ENCODE measurements at regions not wholly inside any gene's neighbourhood (a gene's known extent, or its start where the extent isn't known, plus 50 kb on each side); places are given as distances from the start of the nearest gene placed in this dataset.

GRCh38 chr14:76971549-76971948, 57.0 kb downstream of the IRF2BPL start (continued):
- TF ChIP-seq ZBTB33 (IDR thresholded peaks at IDR 0.05; ENCODE audit: borderline replicate concordance, low read depth) (no peak), POLR2AphosphoS5 (IDR thresholded peaks at IDR 0.05; ENCODE audit: low read depth, low read length) (no peak), PBX3 (IDR thresholded peaks at IDR 0.05) (no peak)

GRCh38 chr14:76968621-76969063, 59.9 kb downstream of the IRF2BPL start:
- POLR2A ChIA-PET, result no interaction called here
- H3K4me3 ChIP-seq (ENCODE audit: low read depth in 2 of 2, low read length in 1 of 2), result no peak overlapping the region
- no peaks in the 10 kb centered on the region for H3K36me3 ChIP-seq (replicated peaks in 1 of 2; ENCODE audit: control insufficient read depth in 1 of 2, insufficient read depth in 2 of 2, low read length in 1 of 2)
- H3K9me2 ChIP-seq, result no peaks in the 10 kb centered on the region
- H3F3A ChIP-seq (replicated peaks; ENCODE audit: insufficient read depth), result no peaks in the 10 kb centered on the region
- H3K79me2 ChIP-seq (ENCODE audit: insufficient read depth), result no peaks in the 10 kb centered on the region
- no peaks in the 10 kb centered on the region for H3K9me3 ChIP-seq
- no peaks in the 10 kb centered on the region for H3K27me3 ChIP-seq (ENCODE audit: insufficient read depth)
- CTCF ChIA-PET, result interaction anchor here (0.9 to 1.8 kb wide), 4 partner anchors 8 to 85 kb away, joined by 4 to 5 read pairs (median 4); no protein-coding TSS in a partner anchor
- no peaks in the 10 kb centered on the region for H4K20me1 ChIP-seq (ENCODE audit: insufficient read depth)
- no peak overlapping the region for H3K9ac ChIP-seq
- TF ChIP-seq NRF1 (IDR thresholded peaks at IDR 0.05; ENCODE audit: low read depth, low read length), result no peak
- TF ChIP-seq RAD21 (IDR thresholded peaks at IDR 0.05; ENCODE audit: low read length), result no peak
- TF ChIP-seq ELF1 (IDR thresholded peaks at IDR 0.05), result no peak
- H3K27ac ChIP-seq (ENCODE audit: low read depth in 2 of 2, low read length in 1 of 2), result no peak overlapping the region
- no peak overlapping the region for H3K4me2 ChIP-seq
- no peak overlapping the region for H2AFZ ChIP-seq (ENCODE audit: low read depth)
- no peaks in the 10 kb centered on the region; a peak in 1 of 4 replicates for H3K4me1 ChIP-seq (ENCODE audit: control insufficient read depth in 1 of 2, insufficient read depth in 2 of 2, low read depth in 1 of 2, low read length in 1 of 2)
- WGBS (ENCODE audit: low lambda C conversion rate), result 88% methylated on average over 15 of the region's 16 CpGs
- DNase-seq, result no peak

- Histone ChIP-seq H3K79me2 (ENCODE audit: insufficient read depth) (no peaks in the 10 kb centered on the region), H3K4me1 (ENCODE audit: control insufficient read depth in 1 of 2, insufficient read depth in 2 of 2, low read depth in 1 of 2, low read length in 1 of 2) (no peaks in the 10 kb centered on the region; a peak in 2 of 4 replicates), H4K20me1 (ENCODE audit: insufficient read depth) (no peaks in the 10 kb centered on the region), H3F3A (replicated peaks; ENCODE audit: insufficient read depth) (no peaks in the 10 kb centered on the region), H3K9me2 (no peaks in the 10 kb centered on the region), H3K9ac (no peak overlapping the region), H3K4me2 (no peak overlapping the region), H3K4me3 (ENCODE audit: low read depth in 2 of 2, low read length in 1 of 2) (no peak overlapping the region), H3K27ac (ENCODE audit: low read depth in 2 of 2, low read length in 1 of 2) (no peak overlapping the region), H2AFZ (ENCODE audit: low read depth) (no peak overlapping the region), H3K36me3 (replicated peaks in 1 of 2; ENCODE audit: control insufficient read depth in 1 of 2, insufficient read depth in 2 of 2, low read length in 1 of 2) (no peaks in the 10 kb centered on the region), H3K9me3 (no peaks in the 10 kb centered on the region), H3K27me3 (ENCODE audit: insufficient read depth) (no peaks in the 10 kb centered on the region)
- CTCF ChIA-PET, result interaction anchor here (1.1 to 1.8 kb wide), 3 partner anchors 10 to 86 kb away, joined by 4 to 5 read pairs (median 4); no protein-coding TSS in a partner anchor
- POLR2A ChIA-PET, result no interaction called here
- no peak for DNase-seq
- 94% methylated on average over 7 of the region's 7 CpGs for WGBS (ENCODE audit: low lambda C conversion rate)
- TF ChIP-seq EZH2phosphoT487 (IDR thresholded peaks at IDR 0.05; ENCODE audit: borderline replicate concordance, low read depth) (no peak), TCF12 (IDR thresholded peaks at IDR 0.05) (no peak), FOSL2 (IDR thresholded peaks at IDR 0.05; ENCODE audit: borderline replicate concordance, low read depth) (no peak), FOXM1 (IDR thresholded peaks at IDR 0.05; ENCODE audit: low read depth) (no peak), NRF1 (IDR thresholded peaks at IDR 0.05; ENCODE audit: low read depth, low read length) (no peak), SIN3A (IDR thresholded peaks at IDR 0.05; ENCODE audit: borderline replicate concordance, low read depth, low read length) (no peak)
- TF ChIP-seq, protein P1, sequence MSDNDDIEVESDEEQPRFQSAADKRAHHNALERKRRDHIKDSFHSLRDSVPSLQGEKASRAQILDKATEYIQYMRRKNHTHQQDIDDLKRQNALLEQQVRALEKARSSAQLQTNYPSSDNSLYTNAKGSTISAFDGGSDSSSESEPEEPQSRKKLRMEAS (IDR thresholded peaks at IDR 0.05; ENCODE audit: low read depth), result no peak
These were observed 60.7 kb downstream of the IRF2BPL start for GRCh38 chr14:76967788-76968187.
